ENCODE measurements at regions not wholly inside any gene's neighbourhood (a gene's known extent, or its start where the extent isn't known, plus 50 kb on each side); places are given as distances from the start of the nearest gene placed in this dataset.

DNA sequence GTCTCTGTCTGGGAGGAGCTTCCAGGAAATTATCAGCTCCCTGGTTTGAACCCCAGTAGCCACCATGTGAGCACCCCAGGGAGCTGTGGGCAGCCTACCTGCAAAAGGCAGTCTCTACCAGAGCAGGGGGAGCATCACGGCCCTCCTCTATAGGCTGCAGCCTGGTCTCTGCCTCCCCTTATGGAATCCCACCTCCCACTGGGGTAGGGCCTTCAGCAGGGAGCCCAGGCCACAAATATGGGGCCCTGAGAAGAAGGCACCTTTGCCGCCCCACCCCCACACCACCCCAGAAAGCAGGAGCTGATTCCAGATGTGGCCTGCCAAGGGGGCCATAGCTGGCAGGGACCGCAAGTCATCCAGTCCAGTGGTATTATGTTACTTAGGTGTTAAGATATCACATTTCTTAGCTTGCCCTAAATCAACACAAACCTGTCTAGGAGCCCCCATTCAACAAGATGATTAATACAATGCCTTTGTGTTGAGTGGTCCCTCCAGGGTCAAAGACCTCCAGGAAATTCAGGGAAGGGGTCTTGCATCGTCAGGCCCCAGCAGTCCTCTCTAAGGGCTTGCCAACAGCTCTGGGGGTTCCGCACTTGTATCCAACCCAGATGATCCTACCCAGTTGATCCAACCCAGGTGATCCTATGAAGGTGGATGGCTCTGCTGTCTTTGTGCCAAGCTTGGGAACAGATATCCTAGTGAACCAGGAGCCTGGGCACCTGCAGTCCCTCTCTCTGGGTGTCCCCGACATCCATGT is 114.9 kb downstream of the OAT start:
- DNase-seq (ENCODE audit: low read depth in 2 of 2), result no peak

DNA sequence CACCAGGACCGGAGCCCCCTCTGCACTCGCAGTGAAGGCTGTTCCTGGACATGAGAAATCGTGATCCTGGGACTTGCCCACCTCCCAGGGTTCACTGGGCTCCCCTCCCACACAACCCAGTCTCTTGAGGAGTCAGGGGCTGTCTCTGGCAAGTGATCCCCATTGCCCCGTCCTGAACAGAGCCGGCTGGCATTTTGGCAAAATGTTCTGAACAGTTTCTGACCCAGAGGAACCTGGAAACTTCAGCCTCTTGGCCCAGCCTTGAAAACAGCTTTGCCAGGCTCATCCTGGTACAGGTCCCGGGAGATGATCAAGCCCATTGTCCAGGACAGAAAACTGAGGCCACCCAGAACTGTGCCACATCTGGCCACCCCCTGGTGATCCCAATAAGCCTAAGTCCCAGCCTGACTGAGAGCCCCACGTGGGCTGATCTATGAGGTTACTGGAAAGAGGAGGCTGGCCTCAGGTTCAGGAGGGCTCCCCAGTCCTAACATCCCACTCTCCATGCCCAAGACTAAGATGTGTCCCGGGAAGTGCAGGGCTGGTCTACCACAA is 115.7 kb downstream of the OAT start:
- DNase-seq (ENCODE audit: low read depth in 2 of 2), result no peak

DNA sequence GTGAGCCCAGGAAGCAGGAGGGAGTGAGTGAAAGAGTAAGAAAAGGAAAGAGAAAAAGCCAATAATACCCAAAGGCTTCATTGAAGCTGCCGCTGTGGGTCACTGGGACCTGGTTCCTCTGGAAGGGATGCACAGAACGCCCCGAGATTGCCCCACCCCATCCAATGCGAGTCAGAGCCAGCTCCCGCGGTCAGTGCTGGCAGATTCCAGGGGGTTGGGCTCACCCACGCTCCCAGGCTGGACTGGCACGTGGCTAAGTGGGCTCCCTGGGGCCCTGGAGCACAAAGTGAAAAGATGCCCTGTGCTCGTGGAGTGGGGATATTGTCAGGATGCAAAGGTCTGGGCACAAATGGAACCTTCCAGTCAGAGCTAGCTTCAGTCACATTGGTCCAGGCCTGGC is 117.0 kb downstream of the OAT start:
- no peak for DNase-seq (ENCODE audit: low read depth in 2 of 2)

- no peak for DNase-seq (ENCODE audit: low read depth in 2 of 2)
These were observed 118.0 kb downstream of the OAT start for GRCh38 chr10:124300735-124301134.

GRCh38 chr10:124300224-124300623 is 118.5 kb downstream of the OAT start:
- DNase-seq (ENCODE audit: low read depth in 2 of 2), result no peak

DNA sequence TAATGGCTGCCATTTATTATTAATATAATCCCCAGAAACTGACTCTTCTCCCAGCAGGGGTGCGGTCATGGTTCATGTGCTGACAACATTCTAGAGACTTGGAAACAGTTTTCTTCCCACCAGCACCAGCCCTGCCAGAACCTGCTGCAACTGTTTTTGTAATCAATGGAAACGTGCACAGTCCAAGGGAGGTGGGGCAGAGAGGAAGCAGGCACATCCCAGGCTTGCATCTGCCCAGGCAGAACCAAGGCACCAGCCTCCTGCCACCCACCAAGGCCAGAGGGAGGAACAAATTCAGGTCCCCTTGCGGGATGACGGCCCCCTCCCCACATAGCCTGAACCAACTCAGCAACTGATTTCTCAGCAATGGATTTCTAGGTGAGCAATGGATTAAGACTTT is 119.0 kb downstream of the OAT start:
- DNase-seq (ENCODE audit: low read depth in 2 of 2), result no peak

- no peak for DNase-seq (ENCODE audit: low read depth in 2 of 2)
These were observed 119.8 kb downstream of the OAT start for GRCh38 chr10:124298891-124299290.

GRCh38 chr10:124296813-124297788 is 121.6 kb downstream of the OAT start:
- DNase-seq (ENCODE audit: low read depth in 2 of 2), result no peak

- no peak for DNase-seq (ENCODE audit: low read depth in 2 of 2)
These were observed 122.5 kb downstream of the OAT start for GRCh38 chr10:124296121-124296812.

DNA sequence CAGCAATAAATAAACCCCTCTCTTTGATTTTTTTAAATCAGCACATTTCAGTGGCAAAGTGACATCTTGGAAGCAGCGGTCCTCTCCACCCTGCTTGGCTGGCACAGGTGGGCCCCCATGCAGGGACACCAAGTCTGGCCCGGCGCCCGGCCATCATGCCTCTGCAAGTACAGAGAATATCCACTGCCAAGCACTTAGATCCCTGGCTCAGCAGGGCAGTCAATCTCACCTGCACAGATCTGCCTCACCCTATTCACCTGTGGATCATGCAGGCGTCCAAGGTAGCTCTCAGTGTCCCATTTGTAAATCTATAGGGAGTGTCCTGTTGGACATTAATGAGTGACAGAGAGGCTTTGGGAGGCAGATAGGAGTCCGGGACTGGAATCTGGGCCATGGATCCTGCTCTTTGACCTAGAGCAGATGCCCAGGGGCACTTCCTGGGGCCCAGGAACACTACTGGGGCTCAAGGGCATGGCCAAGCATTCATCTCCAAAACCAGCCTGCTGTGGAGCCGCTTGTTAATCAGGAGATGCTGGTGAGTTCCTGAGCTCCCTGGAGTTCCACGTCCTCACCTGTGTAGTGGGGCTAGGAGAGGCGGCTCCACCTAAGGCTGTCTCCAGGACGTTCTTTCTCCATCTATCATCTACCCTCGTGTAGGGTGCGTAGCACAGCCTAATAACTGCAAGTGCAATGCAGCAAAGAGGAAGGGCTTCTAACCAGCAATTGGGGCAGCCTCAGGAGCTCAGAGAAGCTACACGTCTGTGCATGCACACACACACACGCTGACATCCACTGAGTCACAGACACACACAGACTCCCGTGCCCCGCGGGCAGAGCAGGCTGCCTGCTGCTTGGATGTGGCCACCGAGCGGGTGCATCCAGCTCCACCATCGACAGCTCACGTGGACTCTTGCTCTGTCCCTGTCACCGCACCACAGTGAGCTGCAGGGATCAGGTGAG is 123.6 kb downstream of the OAT start:
- DNase-seq (ENCODE audit: low read depth in 2 of 2), result no peak

DNA sequence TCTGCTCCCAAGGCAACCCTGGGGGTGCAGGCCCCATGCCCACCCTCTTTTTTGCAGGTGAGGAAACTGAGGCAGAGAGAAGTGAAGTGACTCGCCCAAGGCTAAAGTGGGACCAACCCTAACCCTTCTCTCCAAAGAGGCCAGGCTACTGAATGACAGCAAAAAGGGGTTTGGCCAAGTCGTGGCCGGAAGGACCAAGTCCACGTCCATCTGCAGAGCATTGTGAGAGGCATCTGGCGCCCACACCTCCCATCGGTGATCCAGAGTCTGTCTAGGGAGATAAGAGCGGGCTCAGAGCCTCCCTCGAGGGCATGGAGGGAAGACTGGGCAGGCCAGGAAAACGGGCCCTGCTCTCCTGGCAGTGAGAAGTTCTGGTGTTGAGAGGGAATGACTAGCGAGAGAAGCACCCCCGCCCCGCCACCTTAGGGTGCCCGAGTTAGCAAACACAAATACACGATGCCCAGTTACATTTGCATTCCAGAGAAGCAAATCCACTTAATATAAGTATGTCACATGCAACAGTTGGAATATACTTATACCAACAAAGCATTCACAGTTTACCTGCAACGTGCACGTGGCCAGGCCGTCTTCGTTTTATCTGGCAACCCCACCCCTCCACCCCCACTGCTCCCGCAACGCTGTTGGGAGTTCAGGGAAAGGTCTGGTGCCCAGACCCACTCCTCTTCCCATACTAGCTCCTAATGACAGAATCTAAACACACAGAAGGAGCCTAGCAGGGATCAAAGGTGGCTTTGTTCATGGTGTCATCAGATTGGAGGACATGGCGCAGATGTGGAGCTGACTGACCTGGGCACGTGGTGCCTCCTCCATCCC is 124.9 kb downstream of the OAT start:
- DNase-seq (ENCODE audit: low read depth in 2 of 2), result no peak

DNA sequence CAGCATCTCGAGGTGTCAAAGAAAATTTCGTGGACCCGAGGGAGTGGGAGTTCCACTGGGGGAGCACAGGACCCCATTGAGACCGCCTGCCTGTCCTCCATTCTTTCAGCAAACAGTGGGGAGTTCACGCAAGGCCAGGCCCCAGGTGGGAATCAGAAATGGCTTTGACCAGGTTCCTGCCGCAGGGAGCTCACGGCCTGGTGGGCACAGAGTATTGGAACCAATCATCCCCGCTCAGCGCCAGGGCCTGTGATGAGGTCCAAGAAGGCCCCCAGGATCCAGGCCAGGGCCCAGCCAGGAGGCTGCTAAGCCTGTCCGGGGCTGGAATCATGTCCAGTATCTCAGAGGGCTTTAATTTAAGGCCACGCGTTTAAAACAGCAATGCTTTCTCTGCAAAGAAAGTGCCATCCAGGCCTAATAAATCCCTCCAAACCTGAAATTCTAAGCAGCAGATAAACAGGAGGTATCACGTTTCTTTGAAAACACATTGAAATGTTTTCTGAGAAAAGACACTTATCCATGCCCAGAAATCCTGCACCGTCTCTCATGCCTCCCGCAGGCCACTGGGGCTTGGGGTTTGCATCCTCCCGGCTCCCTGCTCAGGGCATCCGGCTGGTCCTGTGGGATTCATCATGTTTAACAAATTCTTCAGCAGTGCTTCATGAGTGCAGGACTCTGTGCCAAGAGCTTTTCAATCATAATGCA is 125.7 kb downstream of the OAT start:
- DNase-seq (ENCODE audit: low read depth in 2 of 2), result no peak

- no peak for DNase-seq (ENCODE audit: low read depth in 2 of 2)
These were observed 127.6 kb downstream of the OAT start for GRCh38 chr10:124291001-124291701.

- no peak for DNase-seq (ENCODE audit: low read depth in 2 of 2)
These were observed 128.6 kb downstream of the OAT start for GRCh38 chr10:124289851-124290795.

GRCh38 chr10:124288928-124289850 is 129.5 kb downstream of the OAT start:
- DNase-seq (ENCODE audit: low read depth in 2 of 2), result no peak

- no peak for DNase-seq (ENCODE audit: low read depth in 2 of 2)
These were observed 130.2 kb downstream of the OAT start for GRCh38 chr10:124288486-124288885.
